Thymus (tissue), 11 donors: ENCODE measurements at regions not wholly inside any gene's neighbourhood (a gene's known extent, or its start where the extent isn't known, plus 50 kb on each side); places are given as distances from the start of the nearest gene placed in this dataset.

Experiments used
- DNase-seq, 9 donors: peaks; one replicate each; pipeline ENCODE4 v3.0.0-alpha.2; 2013; ENCODE audit warnings: low spot score in 9 of 9, low read depth in 6 of 9, missing footprints in 1 of 9
- H3K27ac ChIP-seq, 2 donors: one replicate each; pipeline ENCODE4 v1.5.1; 2013; ENCODE audit warnings: control low read depth in 1 of 2, low read depth in 1 of 2, low read length in 1 of 2, mild to moderate bottlenecking in 1 of 2, moderate library complexity in 1 of 2
- H3K27me3 ChIP-seq, 2 donors: one replicate each; pipeline ENCODE4 v1.5.1; 2013; ENCODE audit warnings: low read length in 1 of 2; ENCODE audit not compliant: control insufficient read depth in 2 of 2, insufficient read depth in 1 of 2
- H3K36me3 ChIP-seq, 2 donors: one replicate each; pipeline ENCODE4 v1.5.1; 2013; ENCODE audit warnings: low read length in 1 of 2, mild to moderate bottlenecking in 1 of 2, moderate library complexity in 1 of 2; ENCODE audit not compliant: control insufficient read depth in 2 of 2, insufficient read depth in 2 of 2
- H3K4me1 ChIP-seq, 2 donors: one replicate each; pipeline ENCODE4 v1.5.1; 2013; ENCODE audit warnings: low read length in 2 of 2; ENCODE audit not compliant: control insufficient read depth in 2 of 2, insufficient read depth in 2 of 2
- H3K4me3 ChIP-seq, 2 donors: one replicate each; pipeline ENCODE4 v1.5.1; 2013; ENCODE audit warnings: low read length in 2 of 2, control low read depth in 1 of 2, mild to moderate bottlenecking in 1 of 2
- H3K9me3 ChIP-seq, 2 donors: one replicate each; pipeline ENCODE4 v1.5.1; 2013; ENCODE audit warnings: low read length in 1 of 2, mild to moderate bottlenecking in 1 of 2; ENCODE audit not compliant: control insufficient read depth in 2 of 2, insufficient read depth in 1 of 2
- WGBS: extraction: QIAGEN DNeasy Blood & Tissue Kit; methylation state at CpG from one replicate; pipeline ENCODE4 v1.1.7; 2013; 5-methylcytosine and 5-hydroxymethylcytosine counted together
- donor health status: healthy.

DNA sequence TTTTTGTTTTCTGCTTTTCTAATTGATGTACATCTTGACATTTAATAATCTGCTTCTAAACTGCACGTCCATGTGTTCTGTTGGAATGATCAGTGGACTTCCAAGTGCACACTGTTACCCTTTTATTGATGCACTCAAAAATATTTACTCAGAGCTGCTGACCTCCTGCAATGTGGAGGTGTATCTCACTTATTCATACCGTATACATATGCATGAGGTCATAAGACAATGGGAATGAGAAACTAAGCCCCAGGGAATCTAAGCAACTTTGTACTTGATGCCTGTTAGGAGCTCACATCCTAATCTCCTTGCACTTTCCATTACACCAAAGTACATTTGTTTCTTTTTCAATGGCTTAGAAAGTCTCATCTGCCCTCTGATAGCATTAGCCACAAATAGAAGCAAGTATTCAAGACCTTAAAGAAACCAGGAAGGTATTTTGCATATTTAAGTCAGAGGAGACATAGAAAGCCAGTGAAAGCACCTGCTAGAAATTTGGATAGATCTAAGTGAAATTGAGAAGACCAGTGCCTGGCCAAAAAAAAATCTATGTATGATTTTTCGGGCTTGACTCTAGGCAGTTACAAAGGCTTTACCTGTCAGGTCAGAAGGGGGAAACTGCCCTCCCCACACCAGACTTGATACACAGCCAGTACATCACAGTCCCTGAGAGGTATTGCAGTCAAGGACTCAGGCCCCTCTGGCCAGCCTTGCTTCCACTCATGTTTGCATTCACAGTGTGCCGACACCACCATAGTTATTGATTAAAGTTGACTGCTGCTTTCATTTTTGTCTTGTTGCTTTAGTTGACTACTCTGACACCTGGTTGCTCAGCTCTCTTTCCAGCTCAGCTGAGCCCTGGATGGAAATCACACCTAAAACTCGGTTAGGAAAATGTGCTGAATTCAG is 391.7 kb upstream of the CYRIA start:
- no peaks in the 10 kb centered on the region for H3K4me1 ChIP-seq
- no peaks in the 10 kb centered on the region for H3K27me3 ChIP-seq
- H3K4me3 ChIP-seq, result no peak overlapping the region
- WGBS, result 89% methylated on average over 5 of the region's 5 CpGs
- no peak for DNase-seq
- H3K36me3 ChIP-seq, result no peaks in the 10 kb centered on the region
- no peak overlapping the region for H3K27ac ChIP-seq
- H3K9me3 ChIP-seq, result no peaks in the 10 kb centered on the region

DNA sequence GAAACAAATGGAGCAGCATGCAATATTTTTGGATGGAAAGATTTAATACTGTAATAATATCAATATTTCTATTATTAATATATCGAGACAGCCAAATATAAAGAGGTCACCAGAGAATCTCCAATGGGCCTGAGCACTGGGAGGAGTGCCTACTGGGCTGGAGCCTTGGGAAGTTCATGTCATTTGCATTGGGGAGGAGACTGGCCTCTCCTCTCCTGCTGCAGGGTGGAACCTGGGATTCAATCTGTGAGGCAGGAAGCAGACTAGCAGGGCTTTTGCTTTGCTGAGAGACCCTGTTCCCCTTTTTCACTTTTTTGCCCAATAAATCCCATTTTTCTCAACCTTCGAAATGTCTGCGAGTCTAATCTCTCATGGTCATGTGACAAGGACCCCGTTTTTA is 390.6 kb upstream of the CYRIA start:
- Histone ChIP-seq H3K9me3 (no peaks in the 10 kb centered on the region), H3K4me1 (no peaks in the 10 kb centered on the region), H3K4me3 (no peak overlapping the region), H3K27me3 (no peaks in the 10 kb centered on the region), H3K27ac (no peak overlapping the region), H3K36me3 (no peaks in the 10 kb centered on the region)
- no peak for DNase-seq
- WGBS, result 51% methylated on average over 4 of the region's 4 CpGs

DNA sequence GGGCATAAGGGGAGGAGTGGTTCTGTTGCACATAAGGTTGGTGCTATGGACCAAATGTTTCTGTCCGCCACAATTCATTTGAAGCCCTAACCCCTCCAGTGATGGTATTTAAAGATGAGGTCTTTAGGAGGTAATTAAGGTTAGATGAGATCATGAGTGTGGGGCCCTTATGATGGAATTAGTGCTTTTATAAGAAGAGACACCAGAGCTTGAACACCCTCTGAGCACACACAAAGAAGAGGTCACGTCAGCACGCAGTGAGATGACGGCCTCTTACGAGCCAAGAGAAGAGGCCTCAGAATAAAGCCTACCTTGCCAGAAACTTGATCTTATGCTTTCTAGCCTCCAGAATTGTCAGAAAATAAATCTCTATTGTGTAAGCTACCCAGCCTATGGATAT is 386.4 kb upstream of the CYRIA start:
- DNase-seq, result no peak
- Histone ChIP-seq H3K4me3 (no peak overlapping the region), H3K27me3 (no peaks in the 10 kb centered on the region), H3K27ac (no peak overlapping the region), H3K36me3 (no peaks in the 10 kb centered on the region), H3K4me1 (no peaks in the 10 kb centered on the region), H3K9me3 (no peaks in the 10 kb centered on the region)
- WGBS, result 97% methylated on average over 5 of the region's 5 CpGs

DNA sequence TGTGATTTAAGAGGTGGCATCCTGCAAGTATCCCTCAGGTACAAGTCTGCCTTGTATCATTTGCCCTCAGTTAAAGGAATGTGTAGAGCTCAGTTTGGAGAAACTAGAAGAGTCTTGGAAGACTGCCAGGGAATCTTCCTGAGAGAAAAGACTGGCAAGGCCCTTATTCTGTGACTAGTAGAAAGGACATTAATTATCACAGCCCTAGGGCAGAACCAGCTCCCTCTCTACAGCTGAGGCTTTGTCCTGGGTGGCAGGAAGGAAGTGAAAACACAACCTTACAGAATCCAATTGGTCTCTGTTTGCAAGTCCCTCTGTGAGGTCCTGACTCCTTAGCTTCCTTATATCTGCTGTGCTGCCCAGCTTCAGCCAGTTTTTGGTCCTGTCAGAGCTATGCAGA is 385.9 kb upstream of the CYRIA start:
- H3K27me3 ChIP-seq, result no peaks in the 10 kb centered on the region
- H3K36me3 ChIP-seq, result no peaks in the 10 kb centered on the region
- H3K4me1 ChIP-seq, result no peaks in the 10 kb centered on the region
- H3K4me3 ChIP-seq, result no peak overlapping the region
- no peaks in the 10 kb centered on the region for H3K9me3 ChIP-seq
- DNase-seq, result no peak
- no peak overlapping the region for H3K27ac ChIP-seq

DNA sequence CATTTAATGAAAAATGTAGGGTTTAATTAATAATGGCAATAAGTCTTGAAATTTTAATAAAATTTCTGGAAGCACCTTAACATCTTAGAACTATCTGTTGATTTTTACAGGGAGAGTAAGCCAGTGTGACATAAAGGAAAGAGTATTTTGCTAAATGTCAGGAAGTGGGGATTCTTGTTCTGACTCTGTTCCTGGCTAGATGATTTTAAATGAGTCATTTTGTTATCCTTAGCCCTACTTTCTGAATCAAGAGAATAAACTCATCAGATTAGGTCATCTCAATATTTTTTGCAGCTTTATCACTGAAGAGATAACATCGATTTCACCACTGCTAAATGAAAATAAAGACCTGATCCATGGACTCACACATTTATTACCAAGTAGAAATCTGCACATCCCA is 377.5 kb upstream of the CYRIA start:
- 96% methylated on average over 1 of the region's 1 CpG for WGBS
- H3K27ac ChIP-seq, result no peak overlapping the region
- H3K9me3 ChIP-seq, result no peaks in the 10 kb centered on the region
- H3K4me3 ChIP-seq, result no peak overlapping the region
- H3K4me1 ChIP-seq, result no peaks in the 10 kb centered on the region
- H3K27me3 ChIP-seq, result no peaks in the 10 kb centered on the region
- DNase-seq, result no peak
- H3K36me3 ChIP-seq, result no peaks in the 10 kb centered on the region

DNA sequence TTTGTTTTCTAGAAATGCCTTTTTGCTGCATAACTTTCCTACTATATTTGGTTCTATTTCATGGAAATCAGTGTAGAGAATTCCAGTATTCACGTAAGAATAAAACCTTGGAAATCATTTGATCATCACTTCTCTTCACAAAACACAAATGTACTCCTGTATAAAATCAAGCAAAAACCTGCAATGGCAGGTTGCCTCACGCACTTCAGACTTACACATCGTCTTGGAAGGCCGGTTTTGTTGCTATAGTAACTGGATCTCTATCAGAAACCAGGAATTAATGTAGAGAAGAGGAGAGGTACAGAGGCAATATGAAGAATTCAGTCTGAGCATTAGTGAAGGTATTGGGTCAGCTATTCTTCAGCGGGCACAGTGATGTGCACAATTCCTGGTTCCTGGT is 370.7 kb upstream of the CYRIA start:
- H3K9me3 ChIP-seq, result no peaks in the 10 kb centered on the region
- no peak overlapping the region for H3K27ac ChIP-seq
- 92% methylated on average over 5 of the region's 5 CpGs for WGBS
- H3K36me3 ChIP-seq, result no peaks in the 10 kb centered on the region
- no peaks in the 10 kb centered on the region for H3K4me1 ChIP-seq
- no peak for DNase-seq
- no peaks in the 10 kb centered on the region for H3K27me3 ChIP-seq
- no peak overlapping the region for H3K4me3 ChIP-seq

DNA sequence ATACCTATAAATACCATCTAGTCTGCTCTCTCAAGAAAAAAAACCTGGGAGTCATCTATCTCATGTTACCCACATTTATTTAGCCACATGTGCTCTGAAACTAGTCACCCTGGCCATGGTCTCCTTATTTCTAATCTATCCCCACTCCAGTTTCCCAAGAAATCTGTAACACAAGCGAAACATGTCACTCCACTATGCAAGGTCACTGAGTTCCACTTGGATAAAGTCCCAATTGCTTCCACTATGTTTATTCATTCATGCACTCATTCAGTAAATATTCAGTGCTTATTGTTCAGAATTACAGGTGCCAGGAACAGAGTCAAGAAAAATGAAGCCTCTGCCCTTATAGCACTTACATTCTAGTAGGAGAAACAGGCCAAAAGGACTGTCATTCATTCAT is 369.4 kb upstream of the CYRIA start:
- 88% methylated on average over 1 of the region's 1 CpG for WGBS
- Histone ChIP-seq H3K9me3 (no peaks in the 10 kb centered on the region), H3K36me3 (no peaks in the 10 kb centered on the region), H3K27ac (no peak overlapping the region), H3K4me1 (no peaks in the 10 kb centered on the region), H3K27me3 (no peaks in the 10 kb centered on the region), H3K4me3 (no peak overlapping the region)
- DNase-seq, result no peak

DNA sequence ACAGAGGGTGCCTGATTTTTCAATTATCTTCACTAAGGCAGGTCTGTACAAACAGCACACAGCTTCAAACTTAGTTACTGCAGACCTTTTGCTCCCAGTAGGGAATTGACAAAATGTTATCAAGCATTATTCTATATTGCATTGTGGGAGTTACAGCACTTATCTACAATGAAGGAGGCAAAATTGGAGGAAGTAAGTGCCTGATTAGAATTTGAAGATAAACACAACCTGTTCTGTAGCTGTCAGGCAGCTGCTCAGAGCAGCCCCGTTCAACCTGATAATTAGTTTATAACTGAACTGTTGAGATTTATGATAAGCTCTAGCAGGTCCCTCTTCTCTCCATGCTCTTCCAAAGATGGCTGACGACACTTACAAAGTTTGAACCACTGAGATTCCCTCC is 364.4 kb upstream of the CYRIA start:
- no peaks in the 10 kb centered on the region for H3K36me3 ChIP-seq
- no peak for DNase-seq
- H3K4me1 ChIP-seq, result no peaks in the 10 kb centered on the region
- H3K27me3 ChIP-seq, result no peaks in the 10 kb centered on the region
- 84% methylated on average over 2 of the region's 2 CpGs for WGBS
- no peak overlapping the region for H3K27ac ChIP-seq
- no peak overlapping the region for H3K4me3 ChIP-seq
- H3K9me3 ChIP-seq, result no peaks in the 10 kb centered on the region

DNA sequence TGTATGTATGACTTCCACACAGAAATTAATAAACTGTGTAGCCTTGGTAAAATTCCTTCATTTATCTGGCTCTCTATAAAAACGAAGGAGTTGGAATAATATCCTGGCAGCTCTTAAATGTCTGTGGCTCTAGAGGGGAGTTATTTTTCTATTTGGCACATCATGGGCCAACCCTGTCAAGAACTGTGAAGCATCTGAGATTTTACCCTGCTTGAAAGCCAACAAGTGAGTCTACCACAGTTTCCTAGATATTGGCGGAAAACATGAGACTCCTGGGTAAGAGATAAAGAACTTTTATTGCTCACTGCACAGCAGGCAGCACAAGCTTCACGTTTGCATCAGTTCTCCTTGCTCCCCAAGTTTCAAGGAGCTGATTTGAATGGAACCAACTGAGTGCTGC is 346.7 kb upstream of the CYRIA start:
- H3K4me3 ChIP-seq, result no peak overlapping the region
- H3K27me3 ChIP-seq, result no peaks in the 10 kb centered on the region
- no peak overlapping the region for H3K27ac ChIP-seq
- H3K36me3 ChIP-seq, result no peaks in the 10 kb centered on the region
- 70% methylated on average over 3 of the region's 3 CpGs for whole genome bisulfite sequencing
- no peaks in the 10 kb centered on the region for H3K9me3 ChIP-seq
- DNase-seq, result no peak
- H3K4me1 ChIP-seq, result no peaks in the 10 kb centered on the region
